ENCODE measurements at regions not wholly inside any gene's neighbourhood (a gene's known extent, or its start where the extent isn't known, plus 50 kb on each side); places are given as distances from the start of the nearest gene placed in this dataset.

- no TSS peak for BruUV-seq (replicated peaks)
- no peak for FAIRE-seq
- ATAC-seq = no peak
Observed at GRCh38 chr6:23732521-23732920, 393.5 kb upstream of the NRSN1 start.

More at GRCh38 chr6:23732521-23732920, 393.5 kb upstream of the NRSN1 start:
- Histone ChIP-seq H3K27ac (ENCODE audit: extremely low read length, insufficient read depth, low read length) (no peak overlapping the region), H3K4me3 (replicated peaks in 1 of 3; ENCODE audit: insufficient read depth in 1 of 3, low read depth in 2 of 3, low read length in 3 of 3) (no peak overlapping the region), H4K20me1 (ENCODE audit: insufficient read depth, low read length) (no peaks in the 10 kb centered on the region), H3K4me1 (ENCODE audit: insufficient read depth, low read length) (no peaks in the 10 kb centered on the region), H3K79me2 (ENCODE audit: insufficient read depth, low read length) (no peaks in the 10 kb centered on the region), H3K36me3 (replicated peaks in 1 of 2; ENCODE audit: control insufficient read depth in 1 of 2, insufficient read depth in 2 of 2, low read length in 2 of 2) (no peaks in the 10 kb centered on the region), H3K9me3 (ENCODE audit: low read length) (no peaks in the 10 kb centered on the region), H3K9ac (ENCODE audit: insufficient read depth, low read depth, low read length) (no peak overlapping the region), H3K4me2 (ENCODE audit: low read depth, low read length) (no peak overlapping the region), H2AFZ (ENCODE audit: low read length) (no peak overlapping the region), H3K27me3 (ENCODE audit: control insufficient read depth in 1 of 2, insufficient read depth in 2 of 2, low read length in 2 of 2) (no peaks in the 10 kb centered on the region)
- intact Hi-C loops (cut with micrococcal nuclease; ENCODE audit: unreplicated experiment) (no loop called here), in situ Hi-C loops (cut with HindIII; ENCODE audit: extremely low pct_ligation_motif_present, low pct_unique_long_range_greater_than_20kb) (no loop called here)
- no peak for TF ChIP-seq ZNF160 (CRISPR knock-in tag; IDR thresholded peaks at IDR 0.05)
- TF ChIP-seq RFX5 (IDR thresholded peaks at IDR 0.05; ENCODE audit: low read depth, low read length) = no peak
- no peak for TF ChIP-seq ZNF280D (CRISPR knock-in tag; IDR thresholded peaks at IDR 0.05)
- TF ChIP-seq AKAP8 (CRISPR knock-in tag; IDR thresholded peaks at IDR 0.05) = no peak
- TF ChIP-seq ZBTB26 (CRISPR knock-in tag; IDR thresholded peaks at IDR 0.05; ENCODE audit: borderline replicate concordance) = no peak
- TF ChIP-seq ZNF256 (CRISPR knock-in tag; conservative IDR thresholded peaks at IDR 0.05) = no peak
- CTCF ChIA-PET (ENCODE audit: low intra/inter-chr PET ratio, low total read pairs) = no interaction called here
- POLR2A ChIA-PET = no interaction called here
- WGBS (ENCODE audit: low lambda C conversion rate) = 26% methylated on average over 3 of the region's 3 CpGs
- no peak for DNase-seq (ENCODE audit: low spot score)

All from HepG2 (cell line).